HG02798 (cell line): ENCODE measurements at regions not wholly inside any gene's neighbourhood (a gene's known extent, or its start where the extent isn't known, plus 50 kb on each side); places are given as distances from the start of the nearest gene placed in this dataset.

ENCODE experiments used
- ATAC-seq: cut with Tn5 transposase; IDR thresholded peaks from one replicate; pipeline ENCODE4 v1.9.1; 2021; ENCODE audit warnings: mild to moderate bottlenecking; ENCODE audit not compliant: unreplicated experiment, poor library complexity

GRCh38 chr18:59760619-59761600 is 63.7 kb upstream of the CCBE1 start:
- no peak for ATAC-seq

- ATAC-seq: no peak
These were observed 63.0 kb upstream of the CCBE1 start for GRCh38 chr18:59760212-59760611.

GRCh38 chr18:59758837-59759236 is 61.6 kb upstream of the CCBE1 start:
- no peak for ATAC-seq

GRCh38 chr18:59758106-59758505 is 60.9 kb upstream of the CCBE1 start:
- ATAC-seq: no peak

- ATAC-seq: no peak
These were observed 55.4 kb upstream of the CCBE1 start for GRCh38 chr18:59752666-59753065.

GRCh38 chr18:59751186-59751585 is 54.0 kb upstream of the CCBE1 start:
- ATAC-seq: no peak

- ATAC-seq: no peak
These were observed 51.6 kb upstream of the CCBE1 start for GRCh38 chr18:59748628-59749360.
